NCI-H128 (cell line): ENCODE measurements at regions not wholly inside any gene's neighbourhood (a gene's known extent, or its start where the extent isn't known, plus 50 kb on each side); places are given as distances from the start of the nearest gene placed in this dataset.

Experiments
- DNase-seq: peaks from one replicate; lab custom pipeline; 2025; ENCODE audit not compliant: unreplicated experiment; lab: John Stamatoyannopoulos, UW

DNA sequence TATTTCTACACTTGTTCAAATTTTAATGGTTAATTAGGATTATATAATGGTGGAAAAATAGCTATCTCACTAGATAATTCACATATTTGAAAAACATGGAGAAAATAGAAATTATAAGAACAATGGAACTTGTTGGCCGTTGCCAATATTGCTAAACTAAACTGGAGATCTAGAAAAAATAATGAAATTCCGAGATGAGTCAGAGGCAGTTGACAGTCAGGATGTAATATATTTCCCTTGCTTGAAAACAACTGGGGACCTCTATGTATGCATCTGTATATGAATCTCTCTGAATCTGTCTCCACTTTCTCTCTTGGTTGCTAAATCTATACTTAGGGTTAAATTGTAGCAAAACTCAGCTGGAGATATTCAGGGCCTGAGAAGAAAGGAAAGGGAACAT, 1108.2 kb upstream of the GJE1 start:
- DNase-seq, result no peak

DNA sequence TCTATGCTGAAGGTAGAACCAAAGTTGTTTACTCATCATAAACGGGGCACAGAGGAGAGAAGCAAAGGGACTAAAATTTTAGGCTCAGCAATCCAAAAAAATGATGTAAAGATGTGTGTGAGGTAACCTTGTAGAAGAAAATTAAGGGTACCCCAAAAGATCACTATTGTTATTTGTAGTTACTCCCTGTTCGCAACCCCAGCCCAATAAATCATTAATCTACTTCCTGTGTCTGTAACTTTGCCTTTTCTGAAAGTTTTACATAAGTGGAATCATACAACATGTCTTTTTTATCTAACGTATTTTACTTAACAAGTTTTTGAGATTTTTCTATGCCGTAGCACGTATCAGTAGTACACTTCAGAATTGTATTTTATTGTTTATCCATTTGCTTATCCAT, 1114.8 kb upstream of the GJE1 start:
- DNase-seq, result no peak

GRCh38 chr6:141000917-141001316, 1131.8 kb upstream of the GJE1 start:
- no peak for DNase-seq

DNA sequence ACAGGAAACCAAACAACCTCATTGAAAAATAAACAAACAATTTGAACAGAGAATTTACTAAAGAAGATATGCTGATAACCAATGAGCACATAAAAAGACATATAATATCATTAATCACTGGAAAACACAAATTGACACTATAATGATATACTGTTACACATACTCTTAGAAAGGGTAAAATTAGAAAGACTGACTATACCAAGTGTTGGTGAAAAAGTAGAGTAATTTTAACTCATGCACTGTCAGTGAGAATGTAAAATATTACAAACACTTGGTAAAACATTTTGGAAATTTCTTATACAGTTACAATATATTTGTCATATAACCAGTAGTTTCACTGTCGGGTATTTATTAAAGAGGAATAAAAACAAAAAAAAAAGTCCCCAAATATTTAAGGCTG, 1139.2 kb upstream of the GJE1 start:
- DNase-seq, result no peak

DNA sequence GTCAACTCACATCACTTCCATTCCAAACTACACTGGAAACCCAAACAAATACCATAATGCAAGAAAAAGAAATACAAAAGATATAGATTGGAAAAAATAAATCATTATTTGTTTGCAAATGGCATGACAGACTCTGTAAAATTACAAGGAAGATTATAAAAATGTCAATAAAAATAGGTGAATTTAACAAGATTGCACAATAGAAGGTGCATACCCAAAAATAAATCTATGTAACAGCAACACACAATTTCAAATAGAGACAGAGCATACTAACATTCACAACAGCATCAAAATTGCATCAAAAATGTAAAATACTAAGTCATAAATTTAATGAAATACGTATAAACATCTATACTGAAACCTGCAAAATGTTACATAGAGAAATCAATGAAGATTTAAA, 1140.0 kb upstream of the GJE1 start:
- DNase-seq, result no peak

DNA sequence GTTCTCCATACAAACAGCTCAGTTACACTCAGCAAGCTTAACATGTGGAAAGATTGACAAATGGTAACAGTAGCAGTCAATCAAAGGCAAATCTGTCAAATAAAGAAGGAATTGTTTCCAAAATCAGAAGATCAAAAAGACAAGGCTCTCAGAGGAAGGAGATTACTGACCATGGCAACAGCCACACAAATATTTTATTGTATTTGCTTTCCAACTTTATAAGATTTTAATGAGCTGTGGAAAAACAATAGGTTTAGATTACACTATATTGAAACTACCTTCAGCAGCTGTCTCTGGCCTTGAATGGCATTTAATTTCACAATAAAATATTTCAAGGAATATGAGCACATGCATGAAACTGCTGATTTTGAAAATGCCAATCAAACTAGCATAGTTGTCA, 1143.9 kb upstream of the GJE1 start:
- no peak for DNase-seq

GRCh38 chr6:140987364-140988155, 1145.2 kb upstream of the GJE1 start:
- DNase-seq, result no peak

DNA sequence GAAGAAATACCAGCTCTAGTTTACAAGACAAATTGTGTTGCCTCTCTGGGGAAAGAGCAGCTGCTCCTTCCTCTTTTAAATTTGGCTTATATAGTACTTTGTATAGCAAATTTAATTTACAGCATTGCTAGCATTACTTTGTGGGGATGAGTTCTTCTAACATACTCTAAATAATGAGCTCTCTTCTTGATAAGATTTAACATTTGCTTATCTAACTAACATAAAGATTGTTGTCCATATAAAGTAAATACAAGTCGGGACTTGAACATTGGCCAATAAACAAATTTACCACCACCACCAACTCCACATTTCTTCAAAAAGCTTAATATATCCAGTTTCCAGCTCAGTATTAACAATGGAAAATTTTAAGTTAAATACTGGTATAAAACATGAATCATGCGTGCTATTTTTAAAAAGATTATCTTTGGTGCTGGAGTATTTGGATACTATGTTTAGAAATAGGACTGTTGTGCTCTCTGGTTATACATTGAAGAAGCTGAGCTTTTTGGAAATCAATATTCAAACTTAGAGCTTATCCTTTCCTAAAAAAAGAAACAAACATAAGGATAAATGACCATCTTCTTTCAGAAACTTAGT, 1146.9 kb upstream of the GJE1 start:
- DNase-seq, result no peak

GRCh38 chr6:140980265-140980887, 1152.3 kb upstream of the GJE1 start:
- no peak for DNase-seq

DNA sequence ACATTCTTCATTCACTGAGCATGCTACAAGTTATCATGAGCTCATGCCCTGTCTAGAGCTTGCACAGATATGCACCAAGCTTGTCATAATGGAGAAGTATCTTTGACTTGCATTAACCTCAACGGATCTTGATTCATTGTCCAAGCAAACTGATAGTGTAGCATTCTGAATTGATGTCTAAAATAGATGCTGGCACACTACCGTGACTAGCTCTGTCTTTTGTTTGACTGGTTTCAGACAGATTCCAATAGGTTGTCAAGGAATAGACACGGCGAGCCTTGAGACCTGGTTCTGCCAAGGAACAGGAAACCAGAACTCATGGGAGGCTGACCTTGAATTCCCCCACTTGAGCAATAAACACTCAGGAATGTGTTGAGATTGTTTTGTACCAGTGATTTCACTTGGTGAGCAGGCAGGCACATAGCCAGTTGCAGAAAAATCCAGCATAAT, 1153.1 kb upstream of the GJE1 start:
- DNase-seq, result no peak

GRCh38 chr6:140977403-140977802, 1155.3 kb upstream of the GJE1 start:
- DNase-seq, result no peak

DNA sequence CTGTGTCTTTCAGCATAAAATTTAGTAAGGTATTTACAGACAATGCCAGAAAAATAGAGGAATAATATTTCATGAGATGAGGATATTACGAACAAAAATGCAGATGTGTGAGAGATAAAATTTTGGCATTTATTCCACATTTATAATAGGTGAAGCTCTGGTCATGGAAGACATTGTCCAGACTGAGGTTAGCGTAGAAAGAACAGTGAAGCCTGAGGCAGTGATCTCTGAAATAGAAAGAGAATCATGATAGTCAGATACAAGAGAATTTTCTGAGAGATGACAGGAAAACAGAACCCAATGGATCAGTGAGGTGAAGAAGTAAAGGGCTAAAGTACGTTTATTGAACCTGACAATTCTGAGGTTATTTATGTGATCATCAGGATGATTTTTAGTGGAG, 1155.9 kb upstream of the GJE1 start:
- DNase-seq, result no peak

DNA sequence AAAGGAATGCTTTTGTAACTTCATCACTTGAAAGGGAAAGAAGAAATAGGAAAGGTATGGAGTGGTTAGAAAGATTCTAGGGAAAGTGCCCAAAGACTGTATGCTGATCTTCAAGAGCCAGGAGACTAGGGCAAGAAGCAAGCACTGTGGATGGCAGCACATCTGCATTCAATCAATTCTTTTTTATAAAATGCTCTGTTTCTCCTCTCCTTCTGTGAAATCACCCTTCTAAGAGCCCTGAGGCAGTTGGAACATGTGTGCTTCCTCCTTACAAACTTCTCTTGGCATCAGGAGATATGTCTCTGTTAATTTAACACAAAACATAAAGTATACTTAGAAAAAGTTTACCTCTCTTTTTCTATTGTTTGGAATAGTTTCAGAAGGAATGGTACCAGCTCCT, 1162.2 kb upstream of the GJE1 start:
- no peak for DNase-seq

GRCh38 chr6:140968062-140968461, 1164.7 kb upstream of the GJE1 start:
- no peak for DNase-seq

- no peak for DNase-seq
Measured at GRCh38 chr6:140966676-140967075, 1166.0 kb upstream of the GJE1 start.

- no peak for DNase-seq
Measured at GRCh38 chr6:140960566-140960965, 1172.2 kb upstream of the GJE1 start.

- DNase-seq, result peak; percentile 16
Measured at GRCh38 chr6:140957386-140957785, 1175.3 kb upstream of the GJE1 start.

DNA sequence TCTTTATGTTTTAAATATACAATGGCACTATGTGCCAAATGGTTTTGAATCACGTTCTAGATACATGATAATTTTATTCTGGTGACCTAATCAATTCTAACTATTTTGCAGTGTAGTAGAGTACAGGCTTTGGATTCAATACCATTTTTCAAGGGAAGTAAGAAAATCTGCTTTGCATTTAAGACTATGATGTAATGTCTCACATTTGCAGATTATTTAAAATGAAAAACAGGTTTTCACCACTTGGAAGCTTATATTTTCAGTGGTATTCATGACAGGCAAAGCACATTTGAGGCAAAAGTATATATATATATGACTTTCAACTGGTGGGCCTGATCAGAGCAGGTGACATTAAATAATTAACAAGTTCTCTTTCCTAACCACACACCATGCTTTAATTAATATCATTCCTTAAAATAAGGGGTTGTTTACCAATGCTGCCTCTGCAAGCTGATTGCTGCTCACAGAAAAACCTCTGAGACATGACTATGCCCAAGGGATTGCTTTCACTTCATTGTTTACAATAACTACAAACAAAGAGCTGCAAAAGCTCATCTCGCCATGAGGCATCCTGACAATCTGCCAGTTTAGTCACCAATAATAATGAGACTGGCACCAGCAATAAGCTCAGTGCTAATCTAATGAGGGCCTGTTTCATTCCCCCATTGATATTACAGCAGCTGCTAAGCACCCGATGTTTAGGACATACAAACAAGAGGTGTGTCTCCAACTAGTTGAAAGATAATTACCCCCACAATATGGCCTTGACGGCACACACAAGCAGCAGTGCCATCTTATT, 1176.0 kb upstream of the GJE1 start:
- DNase-seq, result peak; percentile 56

- no peak for DNase-seq
Measured at GRCh38 chr6:140940251-140940925, 1192.3 kb upstream of the GJE1 start.

DNA sequence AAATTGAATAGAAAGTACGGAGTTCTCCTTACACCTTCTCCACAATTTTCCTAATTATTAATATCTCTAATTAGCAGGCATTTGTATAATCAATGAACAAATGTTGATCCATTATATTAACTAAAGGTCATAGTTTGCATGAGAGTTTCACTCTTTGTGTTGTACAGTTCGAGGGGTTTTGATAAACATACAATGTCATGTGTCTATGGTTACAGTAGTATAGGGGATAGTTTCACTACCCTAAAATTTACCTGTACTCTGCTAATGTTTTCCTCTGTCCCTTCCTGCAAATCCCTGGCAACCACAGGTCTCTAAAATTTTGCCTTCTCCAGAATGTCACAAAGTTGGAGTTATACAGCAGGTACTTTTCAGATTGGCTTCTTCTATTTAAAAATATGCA, 1199.8 kb upstream of the GJE1 start:
- DNase-seq, result no peak

DNA sequence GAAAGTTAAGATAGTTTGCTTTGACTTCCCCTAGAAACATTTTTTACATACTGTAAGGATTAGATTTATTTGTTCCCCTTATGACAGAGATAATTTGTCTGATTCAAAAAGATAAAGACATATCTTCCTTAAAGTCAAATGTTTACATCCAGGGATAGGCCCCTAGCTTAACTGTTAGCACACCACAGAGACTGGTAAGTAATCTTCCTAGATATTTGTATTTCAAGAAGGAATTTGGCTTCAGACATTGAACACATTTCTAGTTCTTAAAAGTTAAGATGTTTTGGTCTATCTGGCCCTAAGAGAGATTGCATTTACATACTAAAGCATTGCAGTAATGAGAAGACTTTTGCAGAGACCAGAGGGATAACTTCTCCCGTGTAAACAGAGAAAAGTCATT, 1201.1 kb upstream of the GJE1 start:
- no peak for DNase-seq
